H7 (cell line): ENCODE measurements at regions not wholly inside any gene's neighbourhood (a gene's known extent, or its start where the extent isn't known, plus 50 kb on each side); places are given as distances from the start of the nearest gene placed in this dataset.

Experiments
- DNase-seq: peaks from one replicate; pipeline ENCODE4 v3.0.0; 2012
- H3K27me3 ChIP-seq: 2 replicates; pipeline ENCODE4 v1.6.0; 2011; ENCODE audit warnings: mild to moderate bottlenecking, low read length; ENCODE audit not compliant: control insufficient read depth, insufficient read depth
- H3K36me3 ChIP-seq: replicated peaks from 2 replicates; pipeline ENCODE4 v1.5.1; 2011; ENCODE audit warnings: low read length; ENCODE audit not compliant: control insufficient read depth, insufficient read depth
- H3K4me3 ChIP-seq: 2 replicates; pipeline ENCODE4 v1.5.1; 2011; ENCODE audit warnings: low read depth, mild to moderate bottlenecking, control low read depth, low read length, moderate library complexity; ENCODE audit not compliant: insufficient read depth

GRCh38 chr16:11401161-11402050, 56.1 kb downstream of the RMI2 start:
- DNase-seq, result peak; percentile 54
- Histone ChIP-seq H3K36me3 (no peaks in the 10 kb centered on the region), H3K4me3 (no peak overlapping the region), H3K27me3 (no peaks in the 10 kb centered on the region)

DNA sequence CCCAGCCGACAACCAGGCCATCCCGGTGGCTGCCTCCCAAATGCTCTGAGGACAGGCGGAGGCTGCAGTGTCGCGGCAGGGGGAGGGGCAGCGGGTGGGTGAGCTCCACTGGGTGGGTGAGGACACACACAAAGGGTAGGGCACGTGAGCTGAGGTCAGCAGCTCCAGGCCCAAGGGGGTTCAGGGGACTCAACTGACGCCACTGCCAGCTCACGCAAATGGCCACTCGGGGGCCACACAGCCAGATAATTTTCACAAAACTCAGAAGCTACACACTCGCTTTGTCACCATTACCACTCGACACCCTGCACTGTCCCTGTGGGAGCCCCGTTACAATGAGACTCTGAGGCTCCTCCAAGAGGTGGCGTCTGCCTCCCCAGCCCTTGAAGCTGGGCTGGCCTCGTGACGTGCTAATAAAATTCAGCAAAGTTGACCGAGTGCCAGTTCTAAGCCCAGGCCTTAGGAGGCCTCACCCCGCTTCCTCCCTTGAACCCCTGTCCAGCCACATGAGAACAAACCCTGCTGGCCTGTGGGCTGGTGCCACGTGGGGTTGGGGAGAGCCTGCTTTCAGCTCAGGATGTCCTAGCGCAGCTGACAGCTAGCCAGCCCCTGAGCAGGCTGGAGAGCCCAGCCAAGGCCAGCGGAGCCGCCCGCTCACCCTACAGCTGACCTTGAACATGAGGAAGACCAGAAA, 56.9 kb downstream of the RMI2 start:
- H3K27me3 ChIP-seq, result no peaks in the 10 kb centered on the region
- peak; percentile 69 for DNase-seq
- no peaks in the 10 kb centered on the region for H3K36me3 ChIP-seq
- no peak overlapping the region for H3K4me3 ChIP-seq

DNA sequence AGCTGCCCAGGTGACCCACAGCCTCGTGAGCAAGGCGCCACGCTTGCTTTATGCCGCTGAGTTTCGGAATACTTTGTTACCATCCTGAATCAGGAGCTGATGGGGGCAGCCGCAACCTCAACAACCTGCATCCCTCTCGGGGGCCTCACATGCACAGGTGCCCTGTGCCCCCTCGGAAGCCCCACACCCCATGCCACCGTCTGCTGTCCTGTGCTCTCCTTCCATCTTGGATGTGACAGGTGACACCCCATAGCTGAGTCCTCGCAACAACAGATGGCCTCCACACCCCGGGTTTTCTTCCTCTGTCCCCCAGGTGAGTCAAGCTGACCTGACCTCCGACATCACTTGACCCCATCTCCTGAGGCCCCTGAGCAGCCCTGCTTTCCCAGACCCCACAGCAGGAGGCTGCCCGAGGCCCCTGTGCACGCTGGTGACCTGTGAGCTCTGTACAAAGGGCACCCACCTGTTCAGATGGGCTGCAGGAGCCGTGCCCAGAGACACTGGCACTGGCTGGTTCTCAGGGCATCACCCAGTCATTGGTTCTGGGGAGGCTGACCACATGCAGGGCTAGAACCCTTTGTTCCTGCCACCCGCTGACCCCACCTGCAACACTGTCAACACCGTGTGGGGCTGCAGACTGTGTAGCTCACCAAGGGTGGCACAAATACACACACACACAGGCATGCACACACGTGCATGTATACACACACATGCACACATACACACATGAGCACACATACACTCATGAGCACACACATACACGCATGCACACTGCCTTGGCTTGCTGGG, 57.7 kb downstream of the RMI2 start:
- H3K4me3 ChIP-seq, result no peak overlapping the region
- H3K36me3 ChIP-seq, result no peaks in the 10 kb centered on the region
- no peaks in the 10 kb centered on the region for H3K27me3 ChIP-seq
- DNase-seq, result no peak

- Histone ChIP-seq H3K27me3 (no peaks in the 10 kb centered on the region), H3K36me3 (no peaks in the 10 kb centered on the region), H3K4me3 (no peak overlapping the region)
- DNase-seq, result no peak
Observed at GRCh38 chr16:11403534-11403795, 58.2 kb downstream of the RMI2 start.

GRCh38 chr16:11403920-11404319, 58.7 kb downstream of the RMI2 start:
- Histone ChIP-seq H3K27me3 (no peaks in the 10 kb centered on the region), H3K36me3 (no peaks in the 10 kb centered on the region), H3K4me3 (no peak overlapping the region)
- DNase-seq, result no peak

- H3K36me3 ChIP-seq, result no peaks in the 10 kb centered on the region
- no peak for DNase-seq
- H3K4me3 ChIP-seq, result no peak overlapping the region
- H3K27me3 ChIP-seq, result no peaks in the 10 kb centered on the region
Observed at GRCh38 chr16:11404603-11405002, 59.3 kb downstream of the RMI2 start.

- H3K36me3 ChIP-seq, result no peaks in the 10 kb centered on the region
- no peak overlapping the region for H3K4me3 ChIP-seq
- no peaks in the 10 kb centered on the region for H3K27me3 ChIP-seq
- peak; percentile 89 for DNase-seq
Observed at GRCh38 chr16:11405331-11406176, 60.3 kb downstream of the RMI2 start.

GRCh38 chr16:11406177-11406560, 60.9 kb downstream of the RMI2 start:
- no peaks in the 10 kb centered on the region for H3K27me3 ChIP-seq
- no peaks in the 10 kb centered on the region for H3K36me3 ChIP-seq
- H3K4me3 ChIP-seq, result no peak overlapping the region
- no peak for DNase-seq

GRCh38 chr16:11407047-11407982, 62.1 kb downstream of the RMI2 start:
- H3K36me3 ChIP-seq, result no peaks in the 10 kb centered on the region
- DNase-seq, result peak; percentile 89
- H3K27me3 ChIP-seq, result no peaks in the 10 kb centered on the region
- no peak overlapping the region for H3K4me3 ChIP-seq

GRCh38 chr16:11408216-11408615, 63.0 kb downstream of the RMI2 start:
- Histone ChIP-seq H3K36me3 (no peaks in the 10 kb centered on the region), H3K4me3 (no peak overlapping the region)

DNA sequence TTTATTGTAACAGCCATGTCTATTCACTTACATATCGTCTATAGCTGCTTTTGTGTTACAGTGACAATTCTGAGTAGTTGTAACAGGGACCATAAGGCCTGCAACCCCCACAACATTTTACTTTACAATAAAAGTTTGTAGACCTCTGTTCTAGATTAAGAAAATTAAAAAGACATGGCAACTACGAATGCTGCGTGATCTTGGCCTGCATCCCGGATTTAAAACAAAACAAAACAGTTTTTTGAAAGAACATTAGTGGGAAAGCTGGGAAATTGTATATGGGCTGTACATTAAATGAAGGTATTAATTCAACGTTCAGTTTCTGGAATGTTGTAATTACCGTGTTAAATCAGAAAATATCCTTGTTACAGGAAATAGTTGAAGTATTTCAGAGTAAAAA, 64.1 kb downstream of the RMI2 start:
- no peak for DNase-seq
- no peaks in the 10 kb centered on the region for H3K27me3 ChIP-seq
- H3K36me3 ChIP-seq, result no peaks in the 10 kb centered on the region
- H3K4me3 ChIP-seq, result no peak overlapping the region

More at GRCh38 chr16:11408216-11408615, 63.0 kb downstream of the RMI2 start:
- no peaks in the 10 kb centered on the region for H3K27me3 ChIP-seq
- DNase-seq, result no peak

DNA sequence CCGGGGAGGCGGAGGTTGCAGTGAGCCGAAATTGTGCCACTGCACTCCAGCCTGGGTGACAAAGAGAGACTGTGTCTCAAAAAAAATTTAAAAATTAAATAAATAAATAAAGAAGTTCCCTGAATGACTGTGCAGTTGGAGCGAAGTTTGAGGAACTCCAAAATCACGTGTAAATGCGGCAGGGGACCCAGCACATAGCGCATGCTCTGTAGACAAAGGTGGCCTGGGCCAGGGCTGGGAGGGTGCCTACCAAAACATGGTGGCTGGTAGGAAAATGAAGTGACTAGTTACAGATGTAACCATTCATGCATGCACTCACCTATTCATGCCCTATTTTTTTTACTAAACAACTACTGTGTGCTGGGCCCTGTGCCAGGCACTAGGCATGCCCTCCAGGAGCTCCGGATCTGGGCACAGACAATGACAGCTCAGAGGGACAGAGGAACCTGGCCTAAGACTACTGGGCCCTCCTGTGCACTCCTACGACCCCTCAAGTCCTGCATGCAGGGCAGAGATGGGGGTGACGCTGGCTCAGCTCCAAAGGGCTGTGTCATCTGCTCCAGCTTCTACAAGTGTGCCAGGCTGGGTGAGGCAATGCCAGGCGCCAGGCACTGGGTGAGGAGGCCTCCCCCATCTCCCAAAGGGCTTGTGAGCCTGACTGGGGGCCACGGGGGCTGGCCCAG, 65.3 kb downstream of the RMI2 start:
- Histone ChIP-seq H3K4me3 (no peak overlapping the region), H3K27me3 (no peaks in the 10 kb centered on the region), H3K36me3 (no peaks in the 10 kb centered on the region)
- DNase-seq, result no peak

DNA sequence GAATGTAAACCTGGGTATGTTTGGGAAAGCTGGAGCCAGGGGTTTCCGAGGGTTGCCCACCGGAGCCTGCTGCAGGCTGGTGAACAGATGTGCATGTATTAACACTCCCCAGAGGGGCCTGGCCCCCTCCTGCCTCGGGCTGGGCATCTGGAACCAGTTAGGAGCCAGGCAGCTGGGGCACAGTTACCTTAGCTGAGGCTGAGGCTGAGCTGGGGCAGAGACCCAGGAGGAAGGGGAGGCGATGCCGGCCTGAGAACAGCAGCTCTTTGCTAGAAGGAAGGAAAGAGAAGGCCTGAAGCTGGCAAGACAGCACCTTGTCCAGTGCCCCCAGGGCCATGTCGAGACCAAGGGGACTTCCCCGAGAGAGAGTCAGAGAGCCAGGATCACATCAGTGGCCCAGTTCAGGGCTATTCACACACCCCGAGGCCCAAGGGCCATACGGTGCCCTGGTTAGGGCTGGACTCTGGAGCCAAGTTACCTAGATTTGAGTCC, 65.8 kb downstream of the RMI2 start:
- no peaks in the 10 kb centered on the region for H3K27me3 ChIP-seq
- no peak for DNase-seq
- no peak overlapping the region for H3K4me3 ChIP-seq

More for the DNA sequence above, 65.8 kb downstream of the RMI2 start:
- H3K36me3 ChIP-seq, result no peaks in the 10 kb centered on the region
